Anterior cingulate cortex (tissue), 58 donors: ENCODE measurements at regions not wholly inside any gene's neighbourhood (a gene's known extent, or its start where the extent isn't known, plus 50 kb on each side); places are given as distances from the start of the nearest gene placed in this dataset.
"Not testable (repeated sequence)": the region's sequence is repeated elsewhere in the genome, so short reads cannot be mapped to it uniquely, and the experiment has no call there.

Experiments used
- DNase-seq, 58 donors: peaks; one replicate each; lab custom pipeline; 2025; lab: John Stamatoyannopoulos, UW

- peak in 42 of 58 donors; percentile 1 to 73 (median 25) for DNase-seq
Observed at GRCh38 chr16:86072328-86073102, 173.6 kb downstream of the IRF8 start.

DNA sequence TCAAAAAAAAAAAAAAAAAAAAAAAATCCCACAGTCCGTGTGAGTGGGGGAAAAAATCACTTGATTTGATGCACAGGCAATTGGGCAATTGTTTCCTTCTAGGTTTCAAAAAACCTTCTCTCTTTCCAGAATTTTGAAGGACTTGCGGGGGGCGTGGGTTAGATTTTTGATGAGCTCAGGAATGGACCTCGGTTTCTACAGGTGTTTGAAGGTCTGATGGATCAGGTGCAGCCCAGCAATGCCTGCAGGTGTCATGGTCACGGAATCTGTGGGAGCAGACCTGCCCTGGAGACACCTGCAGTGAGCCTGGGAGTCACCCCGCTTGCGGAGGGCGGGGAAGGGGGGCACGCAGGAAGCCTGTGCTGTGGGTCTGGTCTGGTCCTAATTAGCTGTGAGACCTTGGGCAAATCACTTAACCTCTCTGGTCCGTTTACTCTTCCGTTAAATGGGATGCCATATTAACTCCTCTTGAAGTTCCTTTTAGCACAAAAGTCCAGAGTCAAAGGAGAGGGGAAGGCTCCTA lies 174.2 kb downstream of the IRF8 start:
- no peak for DNase-seq

- DNase-seq = no peak
Observed at GRCh38 chr16:86073763-86074493, 175.0 kb downstream of the IRF8 start.

- no peak for DNase-seq
Observed at GRCh38 chr16:86074651-86075487, 175.9 kb downstream of the IRF8 start.

GRCh38 chr16:86075488-86075785 lies 176.5 kb downstream of the IRF8 start:
- DNase-seq = no peak

- DNase-seq = no peak
Observed at GRCh38 chr16:86075839-86076440, 177.0 kb downstream of the IRF8 start.

GRCh38 chr16:86076606-86077005 lies 177.6 kb downstream of the IRF8 start:
- no peak for DNase-seq

- DNase-seq = no peak
Observed at GRCh38 chr16:86077243-86077940, 178.4 kb downstream of the IRF8 start.

DNA sequence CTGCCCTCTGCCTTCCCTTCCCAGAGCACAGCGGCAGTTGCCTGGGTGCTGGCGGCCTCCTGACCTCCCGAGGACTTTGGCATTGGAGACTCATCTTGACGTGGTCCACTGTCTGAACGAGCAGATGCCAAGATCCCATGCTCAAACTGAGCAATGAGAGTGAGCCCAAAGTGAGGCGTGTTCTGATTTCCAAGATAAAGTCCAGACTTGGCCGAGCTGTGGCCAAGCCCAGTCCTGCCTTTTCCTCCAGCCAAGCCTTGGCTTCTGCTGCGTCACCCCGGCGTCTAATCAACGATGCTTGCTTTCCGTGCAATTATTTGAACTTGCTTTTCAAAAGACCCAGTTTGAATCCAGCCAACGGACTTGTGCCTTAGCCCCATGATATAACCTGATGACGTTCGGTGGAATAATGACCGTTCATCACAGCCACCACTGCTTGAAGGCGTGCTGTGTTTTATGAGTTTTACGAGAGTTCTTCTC lies 179.2 kb downstream of the IRF8 start:
- DNase-seq = peak in 5 of 58 donors; percentile 5 to 21 (median 19)

DNA sequence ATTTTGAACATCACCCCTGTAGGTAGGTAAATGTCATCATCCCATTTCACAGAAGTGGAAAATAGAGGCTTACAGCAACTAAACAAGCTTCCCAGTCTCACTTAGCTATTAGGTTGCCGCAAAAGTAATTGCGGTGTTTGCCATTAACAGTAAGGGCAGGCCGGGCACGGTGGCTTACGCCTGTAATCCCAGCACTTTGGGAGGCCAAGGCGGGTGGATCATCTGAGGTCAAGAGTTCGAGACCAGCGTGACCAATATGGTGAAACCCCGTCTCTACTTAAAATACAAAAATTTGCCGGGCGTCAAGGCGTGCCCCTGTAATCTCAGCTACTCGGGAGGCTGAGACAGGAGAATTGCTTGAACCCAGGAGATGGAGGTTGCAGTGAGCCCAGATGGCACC lies 179.7 kb downstream of the IRF8 start:
- DNase-seq = not testable (repeated sequence)

- no peak for DNase-seq
Observed at GRCh38 chr16:86079255-86079885, 180.4 kb downstream of the IRF8 start.

DNA sequence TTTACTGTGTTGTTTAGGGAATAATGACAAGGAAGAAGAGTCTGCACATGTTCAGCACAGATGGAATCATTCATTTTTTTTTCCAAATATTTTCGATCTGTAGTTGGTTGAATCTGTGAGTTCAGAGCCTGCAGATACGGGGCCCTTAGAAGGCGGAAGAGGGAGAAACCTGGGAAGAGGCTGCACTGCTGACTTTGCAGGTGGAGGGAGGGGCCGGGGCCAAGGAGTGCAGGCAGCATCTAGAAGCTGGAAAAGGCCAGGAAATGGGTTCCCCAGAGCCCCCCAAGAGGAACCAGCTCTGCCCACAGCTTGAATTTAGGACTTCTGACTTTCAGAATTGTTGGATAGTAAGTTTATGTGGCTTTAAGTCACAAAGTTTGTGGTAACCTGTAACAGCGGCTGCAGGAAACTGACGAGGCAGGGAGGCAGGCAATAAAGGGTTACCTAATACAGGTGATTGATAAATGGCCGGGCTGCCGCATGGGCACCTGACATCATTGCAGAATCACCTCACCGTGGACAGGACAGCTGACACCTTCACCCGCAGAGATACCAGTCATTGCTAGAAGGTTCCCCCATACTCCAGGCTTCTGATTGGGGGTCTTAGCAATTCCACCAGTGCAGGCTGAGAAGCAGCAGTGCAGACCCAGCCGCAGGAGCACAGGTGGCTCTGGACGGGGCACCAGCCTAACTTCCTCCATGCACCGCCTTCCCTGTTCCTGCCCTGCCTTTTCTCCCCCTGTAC lies 181.3 kb downstream of the IRF8 start:
- no peak for DNase-seq

- DNase-seq = no peak
Observed at GRCh38 chr16:86080982-86081381, 182.0 kb downstream of the IRF8 start.

DNA sequence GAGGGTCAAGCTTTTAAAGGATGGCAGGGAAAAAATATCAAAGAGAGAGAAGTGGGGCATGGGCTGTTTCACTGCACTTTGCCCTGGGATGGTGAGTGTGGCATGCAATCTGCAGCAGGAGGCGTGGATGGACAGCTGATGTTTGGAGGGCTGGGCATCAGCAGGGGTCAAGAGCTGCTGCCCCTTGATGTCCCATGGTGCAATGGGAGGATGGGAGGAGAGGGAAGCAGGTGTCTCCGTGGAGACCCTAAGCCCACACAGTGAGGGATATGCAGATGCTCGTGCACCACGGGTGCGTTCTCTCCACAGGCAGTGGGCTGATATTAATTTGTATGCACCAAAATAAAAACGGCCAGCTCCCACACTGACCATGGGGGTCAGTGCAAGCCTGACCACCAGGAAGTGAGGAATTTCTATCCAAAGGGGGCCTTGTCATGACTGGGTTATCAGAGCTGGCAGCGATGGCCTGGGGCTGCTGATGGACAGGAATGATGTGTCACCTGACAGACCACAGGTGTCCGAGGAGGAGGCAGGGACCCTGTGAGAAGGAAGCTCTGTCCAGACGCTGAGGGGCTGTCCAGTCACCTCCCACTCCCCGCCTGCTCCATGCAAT lies 183.6 kb downstream of the IRF8 start:
- peak in 1 of 58 donors; percentile 30 for DNase-seq

DNA sequence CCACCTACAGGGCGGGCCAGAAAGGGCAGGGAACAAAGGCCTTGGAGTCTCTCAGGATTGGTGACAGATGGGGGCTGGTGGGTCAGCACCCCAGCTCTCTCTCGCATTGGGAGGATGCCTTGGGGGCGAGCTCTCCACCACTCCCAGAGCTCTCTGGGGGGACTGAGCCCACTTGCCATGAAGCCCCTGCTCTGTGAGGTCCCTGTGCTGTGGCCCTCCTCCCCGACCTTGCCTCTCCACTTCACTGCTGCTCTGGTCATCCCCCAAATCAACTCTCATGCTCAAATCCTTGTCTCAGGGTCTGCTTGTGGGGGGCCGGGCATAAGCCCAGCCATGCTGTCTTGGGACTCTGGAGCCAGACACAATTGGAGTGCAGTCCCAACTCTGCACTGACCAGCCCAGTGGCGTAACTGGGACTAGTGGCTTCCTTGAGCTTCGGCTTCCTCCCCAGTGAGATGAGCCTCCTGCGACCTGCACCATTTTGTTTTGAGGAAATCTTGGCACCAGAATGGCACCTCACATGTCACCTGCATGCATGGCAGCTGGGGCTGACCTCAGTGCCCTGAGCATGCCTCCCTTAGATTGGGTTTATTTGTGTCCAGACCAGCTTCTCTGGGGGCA lies 184.5 kb downstream of the IRF8 start:
- DNase-seq = no peak

GRCh38 chr16:86085161-86085611 lies 186.2 kb downstream of the IRF8 start:
- no peak for DNase-seq

- DNase-seq = no peak
Observed at GRCh38 chr16:86085795-86086194, 186.8 kb downstream of the IRF8 start.

- DNase-seq = no peak
Observed at GRCh38 chr16:86086471-86086870, 187.5 kb downstream of the IRF8 start.
